WTC11 (cell line): ENCODE measurements at regions not wholly inside any gene's neighbourhood (a gene's known extent, or its start where the extent isn't known, plus 50 kb on each side); places are given as distances from the start of the nearest gene placed in this dataset.

Source experiments
- ATAC-seq: fragments of 200-7000 bp; cut with Tn5 transposase; 2 replicates; pipeline ENCODE4 v1.10.0; 2021; ENCODE audit warnings: mild to moderate bottlenecking, moderate library complexity
- CTCF ChIA-PET: fragments of 300-600 bp; sonication (Branson Sonifier 250); formaldehyde crosslinking; loops from one replicate; lab custom pipeline; 2021; ENCODE audit warnings: antibody characterized with exemption; lab: Charles Lee
- POLR2A ChIA-PET: fragments of 350-600 bp; sonication (Branson Sonifier 250); formaldehyde crosslinking; loops from one replicate; lab custom pipeline; 2021; ENCODE audit warnings: antibody characterized with exemption; lab: Charles Lee
- DNase-seq: peaks from one replicate; pipeline ENCODE4 v3.0.0; 2021; ENCODE audit warnings: low spot score
- H3K27ac Mint-ChIP-seq: 2 replicates; pipeline ENCODE4 v1.8.0; 2021; ENCODE audit warnings: mixed read lengths
- H3K27me3 Mint-ChIP-seq: 2 replicates; pipeline ENCODE4 v1.8.0; 2021; ENCODE audit warnings: low read depth, mild to moderate bottlenecking, moderate library complexity, mixed read lengths
- H3K36me3 Mint-ChIP-seq: 2 replicates; pipeline ENCODE4 v1.8.0; 2021; ENCODE audit warnings: mixed read lengths
- H3K4me1 Mint-ChIP-seq: 2 replicates; pipeline ENCODE4 v1.8.0; 2022; ENCODE audit warnings: mixed read lengths
- H3K4me3 Mint-ChIP-seq: 2 replicates; pipeline ENCODE4 v1.8.0; 2021; ENCODE audit warnings: mild to moderate bottlenecking, moderate library complexity, mixed read lengths
- H3K9me3 Mint-ChIP-seq: 2 replicates; pipeline ENCODE4 v1.8.0; 2021; ENCODE audit warnings: mixed read lengths
- CBFB ChIP-seq: sonication (generic); formaldehyde crosslinking; IDR thresholded peaks from 2 replicates; pipeline ENCODE4 v1.8.1; 2022; ENCODE audit warnings: mild to moderate bottlenecking, low read depth, missing genetic modification reagents
- CREB1 ChIP-seq: sonication (generic); formaldehyde crosslinking; IDR thresholded peaks from 2 replicates; pipeline ENCODE4 v1.8.0; 2023; ENCODE audit warnings: mild to moderate bottlenecking, missing genetic modification reagents
- ELF4 ChIP-seq: sonication (generic); formaldehyde crosslinking; IDR thresholded peaks from 2 replicates; pipeline ENCODE4 v1.8.1; 2022; ENCODE audit warnings: low read depth, mild to moderate bottlenecking, moderate library complexity, missing genetic modification reagents
- FOXK1 ChIP-seq: sonication (generic); formaldehyde crosslinking; IDR thresholded peaks from 2 replicates; pipeline ENCODE4 v1.8.0; 2022; ENCODE audit warnings: mild to moderate bottlenecking, moderate library complexity, missing genetic modification reagents
- GTF2I ChIP-seq: fragments of 250-450 bp; sonication (Bioruptor Pico); conservative IDR thresholded peaks from 2 replicates; pipeline ENCODE4 v1.4.0; 2021; ENCODE audit warnings: mild to moderate bottlenecking
- JAZF1 ChIP-seq: fragments of 250-450 bp; sonication (Bioruptor Pico); IDR thresholded peaks from 2 replicates; pipeline ENCODE4 v1.9.0; 2021; ENCODE audit warnings: moderate library complexity, mild to moderate bottlenecking, inconsistent platforms
- KAT7 ChIP-seq: sonication (generic); formaldehyde crosslinking; IDR thresholded peaks from 2 replicates; pipeline ENCODE4 v1.8.1; 2023; ENCODE audit warnings: missing genetic modification reagents, mild to moderate bottlenecking, borderline replicate concordance
- OVOL2 ChIP-seq: fragments of 250-450 bp; sonication (Bioruptor Pico); IDR thresholded peaks from 2 replicates; pipeline ENCODE4 v1.9.0; 2021; ENCODE audit warnings: mild to moderate bottlenecking, borderline replicate concordance
- PRRX2 ChIP-seq: fragments of 250-450 bp; sonication (Bioruptor Pico); IDR thresholded peaks from 2 replicates; pipeline ENCODE4 v1.8.0; 2021; ENCODE audit warnings: mild to moderate bottlenecking
- SMAD4 ChIP-seq: sonication (generic); formaldehyde crosslinking; IDR thresholded peaks from 2 replicates; pipeline ENCODE4 v1.8.0; 2022; ENCODE audit warnings: mild to moderate bottlenecking, missing genetic modification reagents
- ZNF281 ChIP-seq: sonication (generic); formaldehyde crosslinking; IDR thresholded peaks from 2 replicates; pipeline ENCODE4 v1.8.0; 2023; ENCODE audit warnings: mild to moderate bottlenecking, missing genetic modification reagents
- ZNF671 ChIP-seq: fragments of 250-450 bp; sonication (Bioruptor Pico); IDR thresholded peaks from 2 replicates; pipeline ENCODE4 v1.8.0; 2021; ENCODE audit warnings: mild to moderate bottlenecking
- TF ChIP-seq, protein P1 (sequence below): sonication (generic); formaldehyde crosslinking; IDR thresholded peaks from 2 replicates; pipeline ENCODE4 v1.8.1; 2023; ENCODE audit warnings: mild to moderate bottlenecking, missing genetic modification reagents, borderline replicate concordance
- TF ChIP-seq, protein P2 (sequence below): sonication (generic); formaldehyde crosslinking; IDR thresholded peaks from 2 replicates; pipeline ENCODE4 v1.8.1; 2023; ENCODE audit warnings: mild to moderate bottlenecking, missing genetic modification reagents
- TF ChIP-seq, protein P3 (sequence below): fragments of 250-450 bp; sonication (Bioruptor Pico); IDR thresholded peaks from 2 replicates; pipeline ENCODE4 v1.9.0; 2021; ENCODE audit warnings: mild to moderate bottlenecking, borderline replicate concordance
- TF ChIP-seq, protein P4 (sequence below): sonication (generic); formaldehyde crosslinking; IDR thresholded peaks from 2 replicates; pipeline ENCODE4 v1.8.0; 2023; ENCODE audit warnings: missing genetic modification reagents
- TF ChIP-seq, protein P5 (sequence below): sonication (generic); formaldehyde crosslinking; IDR thresholded peaks from 2 replicates; pipeline ENCODE4 v1.8.1; 2023; ENCODE audit warnings: mild to moderate bottlenecking, missing genetic modification reagents

GRCh38 chr3:66565301-66565700 lies 64.5 kb upstream of the LRIG1 start (continued):
- TF ChIP-seq, protein P1, sequence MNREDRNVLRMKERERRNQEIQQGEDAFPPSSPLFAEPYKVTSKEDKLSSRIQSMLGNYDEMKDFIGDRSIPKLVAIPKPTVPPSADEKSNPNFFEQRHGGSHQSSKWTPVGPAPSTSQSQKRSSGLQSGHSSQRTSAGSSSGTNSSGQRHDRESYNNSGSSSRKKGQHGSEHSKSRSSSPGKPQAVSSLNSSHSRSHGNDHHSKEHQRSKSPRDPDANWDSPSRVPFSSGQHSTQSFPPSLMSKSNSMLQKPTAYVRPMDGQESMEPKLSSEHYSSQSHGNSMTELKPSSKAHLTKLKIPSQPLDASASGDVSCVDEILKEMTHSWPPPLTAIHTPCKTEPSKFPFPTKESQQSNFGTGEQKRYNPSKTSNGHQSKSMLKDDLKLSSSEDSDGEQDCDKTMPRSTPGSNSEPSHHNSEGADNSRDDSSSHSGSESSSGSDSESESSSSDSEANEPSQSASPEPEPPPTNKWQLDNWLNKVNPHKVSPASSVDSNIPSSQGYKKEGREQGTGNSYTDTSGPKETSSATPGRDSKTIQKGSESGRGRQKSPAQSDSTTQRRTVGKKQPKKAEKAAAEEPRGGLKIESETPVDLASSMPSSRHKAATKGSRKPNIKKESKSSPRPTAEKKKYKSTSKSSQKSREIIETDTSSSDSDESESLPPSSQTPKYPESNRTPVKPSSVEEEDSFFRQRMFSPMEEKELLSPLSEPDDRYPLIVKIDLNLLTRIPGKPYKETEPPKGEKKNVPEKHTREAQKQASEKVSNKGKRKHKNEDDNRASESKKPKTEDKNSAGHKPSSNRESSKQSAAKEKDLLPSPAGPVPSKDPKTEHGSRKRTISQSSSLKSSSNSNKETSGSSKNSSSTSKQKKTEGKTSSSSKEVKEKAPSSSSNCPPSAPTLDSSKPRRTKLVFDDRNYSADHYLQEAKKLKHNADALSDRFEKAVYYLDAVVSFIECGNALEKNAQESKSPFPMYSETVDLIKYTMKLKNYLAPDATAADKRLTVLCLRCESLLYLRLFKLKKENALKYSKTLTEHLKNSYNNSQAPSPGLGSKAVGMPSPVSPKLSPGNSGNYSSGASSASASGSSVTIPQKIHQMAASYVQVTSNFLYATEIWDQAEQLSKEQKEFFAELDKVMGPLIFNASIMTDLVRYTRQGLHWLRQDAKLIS (CRISPR knock-in tag): no peak
- TF ChIP-seq ELF4 (CRISPR knock-in tag): no peak
- TF ChIP-seq, protein P2, sequence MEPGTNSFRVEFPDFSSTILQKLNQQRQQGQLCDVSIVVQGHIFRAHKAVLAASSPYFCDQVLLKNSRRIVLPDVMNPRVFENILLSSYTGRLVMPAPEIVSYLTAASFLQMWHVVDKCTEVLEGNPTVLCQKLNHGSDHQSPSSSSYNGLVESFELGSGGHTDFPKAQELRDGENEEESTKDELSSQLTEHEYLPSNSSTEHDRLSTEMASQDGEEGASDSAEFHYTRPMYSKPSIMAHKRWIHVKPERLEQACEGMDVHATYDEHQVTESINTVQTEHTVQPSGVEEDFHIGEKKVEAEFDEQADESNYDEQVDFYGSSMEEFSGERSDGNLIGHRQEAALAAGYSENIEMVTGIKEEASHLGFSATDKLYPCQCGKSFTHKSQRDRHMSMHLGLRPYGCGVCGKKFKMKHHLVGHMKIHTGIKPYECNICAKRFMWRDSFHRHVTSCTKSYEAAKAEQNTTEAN (CRISPR knock-in tag): no peak
- no peak for TF ChIP-seq FOXK1 (CRISPR knock-in tag)
- TF ChIP-seq ZNF671: no peak
- no peak for TF ChIP-seq CBFB (CRISPR knock-in tag)

DNA sequence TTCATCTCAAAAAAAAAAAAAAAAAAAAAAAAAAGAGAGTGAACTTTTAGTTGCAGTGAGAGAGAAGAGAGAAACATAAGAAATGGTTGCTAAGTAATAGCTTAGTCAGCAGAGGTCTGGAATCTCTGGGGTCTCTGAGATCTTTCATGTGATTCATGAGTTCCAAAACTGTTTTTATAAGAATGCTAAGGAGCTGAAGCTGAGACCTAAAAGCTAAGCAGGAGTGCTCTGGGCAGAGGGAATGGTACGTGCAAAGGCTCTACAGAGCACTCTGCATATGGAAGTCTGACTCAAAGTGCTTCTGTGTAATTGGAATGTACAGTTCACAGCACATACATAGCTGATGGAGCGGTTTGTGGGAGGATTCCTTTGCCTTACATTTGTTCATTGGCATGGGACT lies 66.3 kb upstream of the LRIG1 start:
- peaks cover 19% of the 10 kb centered on the region for H3K9me3 Mint-ChIP-seq
- peaks cover 53% of the 10 kb centered on the region for H3K27me3 Mint-ChIP-seq
- no peak for ATAC-seq
- H3K4me3 Mint-ChIP-seq: no peak overlapping the region
- peaks cover 12% of the 10 kb centered on the region for H3K4me1 Mint-ChIP-seq
- H3K36me3 Mint-ChIP-seq: peaks cover 10% of the 10 kb centered on the region
- POLR2A ChIA-PET: interaction anchor here (0.7 kb wide), 1 partner anchor 225 kb away, joined by 3 read pairs; no protein-coding TSS in a partner anchor
- no peak overlapping the region for H3K27ac Mint-ChIP-seq
- CTCF ChIA-PET: interaction anchor here (0.6 to 0.7 kb wide), 3 partner anchors 102 to 534 kb away, joined by 4 to 6 read pairs (median 4); no protein-coding TSS in a partner anchor
- DNase-seq: no peak
- TF ChIP-seq KAT7 (CRISPR knock-in tag) (no peak), GTF2I (CRISPR knock-in tag) (no peak), ZNF281 (CRISPR knock-in tag) (no peak), JAZF1 (no peak), ELF4 (CRISPR knock-in tag) (no peak), PRRX2 (no peak), CREB1 (CRISPR knock-in tag) (no peak), OVOL2 (CRISPR knock-in tag) (no peak), SMAD4 (CRISPR knock-in tag) (no peak)
- TF ChIP-seq, protein P1 (CRISPR knock-in tag): no peak
- TF ChIP-seq, protein P3, sequence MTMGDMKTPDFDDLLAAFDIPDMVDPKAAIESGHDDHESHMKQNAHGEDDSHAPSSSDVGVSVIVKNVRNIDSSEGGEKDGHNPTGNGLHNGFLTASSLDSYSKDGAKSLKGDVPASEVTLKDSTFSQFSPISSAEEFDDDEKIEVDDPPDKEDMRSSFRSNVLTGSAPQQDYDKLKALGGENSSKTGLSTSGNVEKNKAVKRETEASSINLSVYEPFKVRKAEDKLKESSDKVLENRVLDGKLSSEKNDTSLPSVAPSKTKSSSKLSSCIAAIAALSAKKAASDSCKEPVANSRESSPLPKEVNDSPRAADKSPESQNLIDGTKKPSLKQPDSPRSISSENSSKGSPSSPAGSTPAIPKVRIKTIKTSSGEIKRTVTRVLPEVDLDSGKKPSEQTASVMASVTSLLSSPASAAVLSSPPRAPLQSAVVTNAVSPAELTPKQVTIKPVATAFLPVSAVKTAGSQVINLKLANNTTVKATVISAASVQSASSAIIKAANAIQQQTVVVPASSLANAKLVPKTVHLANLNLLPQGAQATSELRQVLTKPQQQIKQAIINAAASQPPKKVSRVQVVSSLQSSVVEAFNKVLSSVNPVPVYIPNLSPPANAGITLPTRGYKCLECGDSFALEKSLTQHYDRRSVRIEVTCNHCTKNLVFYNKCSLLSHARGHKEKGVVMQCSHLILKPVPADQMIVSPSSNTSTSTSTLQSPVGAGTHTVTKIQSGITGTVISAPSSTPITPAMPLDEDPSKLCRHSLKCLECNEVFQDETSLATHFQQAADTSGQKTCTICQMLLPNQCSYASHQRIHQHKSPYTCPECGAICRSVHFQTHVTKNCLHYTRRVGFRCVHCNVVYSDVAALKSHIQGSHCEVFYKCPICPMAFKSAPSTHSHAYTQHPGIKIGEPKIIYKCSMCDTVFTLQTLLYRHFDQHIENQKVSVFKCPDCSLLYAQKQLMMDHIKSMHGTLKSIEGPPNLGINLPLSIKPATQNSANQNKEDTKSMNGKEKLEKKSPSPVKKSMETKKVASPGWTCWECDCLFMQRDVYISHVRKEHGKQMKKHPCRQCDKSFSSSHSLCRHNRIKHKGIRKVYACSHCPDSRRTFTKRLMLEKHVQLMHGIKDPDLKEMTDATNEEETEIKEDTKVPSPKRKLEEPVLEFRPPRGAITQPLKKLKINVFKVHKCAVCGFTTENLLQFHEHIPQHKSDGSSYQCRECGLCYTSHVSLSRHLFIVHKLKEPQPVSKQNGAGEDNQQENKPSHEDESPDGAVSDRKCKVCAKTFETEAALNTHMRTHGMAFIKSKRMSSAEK (CRISPR knock-in tag): no peak
- TF ChIP-seq, protein P4, sequence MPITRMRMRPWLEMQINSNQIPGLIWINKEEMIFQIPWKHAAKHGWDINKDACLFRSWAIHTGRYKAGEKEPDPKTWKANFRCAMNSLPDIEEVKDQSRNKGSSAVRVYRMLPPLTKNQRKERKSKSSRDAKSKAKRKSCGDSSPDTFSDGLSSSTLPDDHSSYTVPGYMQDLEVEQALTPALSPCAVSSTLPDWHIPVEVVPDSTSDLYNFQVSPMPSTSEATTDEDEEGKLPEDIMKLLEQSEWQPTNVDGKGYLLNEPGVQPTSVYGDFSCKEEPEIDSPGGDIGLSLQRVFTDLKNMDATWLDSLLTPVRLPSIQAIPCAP (CRISPR knock-in tag): no peak
- TF ChIP-seq, protein P5, sequence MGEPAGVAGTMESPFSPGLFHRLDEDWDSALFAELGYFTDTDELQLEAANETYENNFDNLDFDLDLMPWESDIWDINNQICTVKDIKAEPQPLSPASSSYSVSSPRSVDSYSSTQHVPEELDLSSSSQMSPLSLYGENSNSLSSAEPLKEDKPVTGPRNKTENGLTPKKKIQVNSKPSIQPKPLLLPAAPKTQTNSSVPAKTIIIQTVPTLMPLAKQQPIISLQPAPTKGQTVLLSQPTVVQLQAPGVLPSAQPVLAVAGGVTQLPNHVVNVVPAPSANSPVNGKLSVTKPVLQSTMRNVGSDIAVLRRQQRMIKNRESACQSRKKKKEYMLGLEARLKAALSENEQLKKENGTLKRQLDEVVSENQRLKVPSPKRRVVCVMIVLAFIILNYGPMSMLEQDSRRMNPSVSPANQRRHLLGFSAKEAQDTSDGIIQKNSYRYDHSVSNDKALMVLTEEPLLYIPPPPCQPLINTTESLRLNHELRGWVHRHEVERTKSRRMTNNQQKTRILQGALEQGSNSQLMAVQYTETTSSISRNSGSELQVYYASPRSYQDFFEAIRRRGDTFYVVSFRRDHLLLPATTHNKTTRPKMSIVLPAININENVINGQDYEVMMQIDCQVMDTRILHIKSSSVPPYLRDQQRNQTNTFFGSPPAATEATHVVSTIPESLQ (CRISPR knock-in tag): no peak
